PFSK-1 (cell line): ENCODE measurements at regions not wholly inside any gene's neighbourhood (a gene's known extent, or its start where the extent isn't known, plus 50 kb on each side); places are given as distances from the start of the nearest gene placed in this dataset.

Source experiments
- POLR2AphosphoS5 ChIP-seq: IDR thresholded peaks from 2 replicates; pipeline ENCODE4 v1.6.1; 2012; ENCODE audit warnings: low read depth, mild to moderate bottlenecking, control low read depth, low read length, moderate library complexity
- TAF1 ChIP-seq: IDR thresholded peaks from 2 replicates; pipeline ENCODE4 v1.6.1; 2012; ENCODE audit warnings: low read length, control low read depth, borderline replicate concordance; ENCODE audit not compliant: insufficient read depth

- TF ChIP-seq POLR2AphosphoS5 (no peak), TAF1 (no peak)
These were observed 51.3 kb upstream of the NFE2L3 start for GRCh38 chr7:26100406-26101339.
